GM19455 (cell line): ENCODE measurements at regions not wholly inside any gene's neighbourhood (a gene's known extent, or its start where the extent isn't known, plus 50 kb on each side); places are given as distances from the start of the nearest gene placed in this dataset.
"Not testable (repeated sequence)": the region's sequence is repeated elsewhere in the genome, so short reads cannot be mapped to it uniquely, and the experiment has no call there.

Experiments used
- ATAC-seq: cut with Tn5 transposase; IDR thresholded peaks from one replicate; pipeline ENCODE4 v1.9.1; 2021; ENCODE audit not compliant: unreplicated experiment

DNA sequence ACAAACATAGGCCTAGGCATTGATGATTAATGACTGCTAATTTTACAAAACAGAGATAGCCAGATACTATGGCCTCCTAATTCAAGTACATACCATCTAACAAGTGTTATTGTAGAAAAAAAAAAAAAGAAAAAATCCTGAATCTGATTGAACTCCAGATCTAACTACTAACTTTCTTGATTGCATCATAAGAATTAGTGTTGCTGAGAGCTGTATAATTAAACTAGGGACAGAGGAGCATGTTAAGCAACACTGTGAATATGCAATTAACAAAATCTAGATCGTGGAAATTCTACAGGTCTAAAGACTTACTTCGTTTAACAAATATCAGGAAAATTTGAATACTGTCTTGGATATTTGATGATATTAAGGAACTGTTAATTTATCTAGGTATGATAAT, 208.3 kb upstream of the ZNF608 start:
- no peak for ATAC-seq

DNA sequence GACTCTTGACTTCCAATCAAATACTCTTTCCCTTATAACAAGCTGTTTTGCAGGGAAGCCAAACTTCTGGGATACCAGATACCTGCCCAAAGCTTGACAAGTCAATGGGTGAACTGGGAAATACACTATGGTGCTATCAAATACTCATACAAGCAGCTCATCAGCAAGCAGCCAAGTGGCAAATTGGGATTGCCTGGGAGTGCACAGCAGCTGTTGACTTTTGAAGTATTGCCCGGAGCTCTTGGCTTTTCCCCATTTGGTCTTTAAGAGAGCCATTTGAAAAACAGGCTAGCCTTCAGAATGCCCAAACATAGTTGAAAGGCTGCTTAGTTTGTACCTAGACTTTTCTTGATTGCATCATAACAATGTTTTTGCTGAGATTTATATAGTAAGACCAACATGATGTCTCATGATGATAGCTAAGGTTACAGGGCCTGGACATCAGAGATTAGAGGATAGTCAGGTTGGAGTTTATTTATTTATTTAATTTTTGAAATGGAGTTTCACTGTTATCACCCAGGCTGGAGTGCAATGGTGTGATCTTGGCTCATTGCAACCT, 210.1 kb upstream of the ZNF608 start:
- no peak for ATAC-seq

DNA sequence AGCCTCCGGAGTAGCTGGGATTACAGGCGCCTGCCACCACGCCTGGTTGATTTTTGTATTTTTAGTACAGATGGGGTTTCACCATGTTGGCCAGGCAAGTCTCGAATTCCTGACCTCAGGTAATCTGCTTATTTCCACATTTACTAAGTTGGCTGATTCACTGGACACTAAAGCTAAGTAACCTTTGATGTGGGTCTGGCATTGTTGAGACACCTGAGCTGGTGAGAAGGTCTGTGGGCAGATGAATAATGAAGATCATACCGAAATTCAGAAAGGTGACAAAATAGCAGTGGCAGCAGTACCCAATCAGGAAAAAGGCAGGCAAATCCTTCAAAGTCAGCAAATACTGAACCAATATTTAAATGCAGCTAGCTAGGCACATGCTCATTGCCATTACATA, 210.6 kb upstream of the ZNF608 start:
- no peak for ATAC-seq

DNA sequence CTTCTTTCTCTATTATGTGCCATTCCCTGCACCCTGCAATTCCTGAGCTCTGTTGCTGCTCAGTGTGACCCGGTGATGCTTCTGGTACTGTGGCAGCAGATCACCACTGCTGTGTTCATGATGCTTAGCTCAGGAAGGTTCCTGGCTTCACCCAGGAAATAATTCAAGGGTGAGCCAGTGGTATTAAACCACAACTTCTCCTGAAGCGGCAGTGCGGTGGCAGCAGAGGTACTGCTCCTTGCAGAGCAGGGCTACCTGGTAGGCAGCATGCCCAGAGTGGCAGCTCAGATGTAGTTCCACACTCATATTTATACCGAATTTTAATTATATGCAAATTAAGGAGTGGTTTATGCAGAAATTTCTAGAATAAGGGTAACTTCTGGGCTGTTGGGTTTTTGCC, 213.8 kb upstream of the ZNF608 start:
- ATAC-seq: no peak

DNA sequence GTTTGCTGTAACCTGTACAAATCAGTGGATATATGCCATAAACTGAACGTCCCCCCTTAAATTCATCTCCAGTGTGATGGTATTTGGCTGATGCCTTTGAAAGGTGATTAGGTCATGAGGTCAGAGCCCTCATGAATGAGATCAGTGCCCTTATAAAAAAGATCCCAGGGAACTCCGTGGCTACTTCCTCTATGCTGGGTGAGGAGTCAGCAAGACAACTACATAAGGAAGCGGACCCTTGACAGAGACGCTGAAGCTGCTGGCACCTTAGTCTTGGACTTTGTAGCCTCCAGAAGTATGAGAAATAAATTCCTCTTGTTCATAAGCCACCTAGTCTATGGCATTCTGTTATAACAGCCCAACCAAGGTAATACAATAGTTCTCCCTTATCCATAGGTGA, 215.1 kb upstream of the ZNF608 start:
- ATAC-seq: no peak

DNA sequence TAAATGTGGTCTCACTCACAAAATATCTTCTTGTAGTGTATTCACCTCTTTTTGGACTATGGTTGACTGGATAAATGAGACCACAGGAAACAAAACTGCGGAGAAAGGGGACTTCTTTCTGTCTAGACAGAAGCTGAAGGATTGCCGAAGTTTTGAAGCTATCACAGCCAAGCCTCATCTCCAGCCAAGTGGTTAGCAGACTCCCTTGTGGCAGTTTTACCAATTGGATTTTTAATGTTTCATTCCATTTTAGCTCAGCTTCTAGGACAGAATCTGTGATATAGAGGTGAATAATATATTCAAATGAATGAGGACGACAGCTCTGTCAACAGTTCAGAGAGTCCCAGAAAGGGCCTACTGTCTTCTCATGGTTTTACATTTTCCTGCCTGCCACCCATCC, 215.7 kb upstream of the ZNF608 start:
- ATAC-seq: no peak

DNA sequence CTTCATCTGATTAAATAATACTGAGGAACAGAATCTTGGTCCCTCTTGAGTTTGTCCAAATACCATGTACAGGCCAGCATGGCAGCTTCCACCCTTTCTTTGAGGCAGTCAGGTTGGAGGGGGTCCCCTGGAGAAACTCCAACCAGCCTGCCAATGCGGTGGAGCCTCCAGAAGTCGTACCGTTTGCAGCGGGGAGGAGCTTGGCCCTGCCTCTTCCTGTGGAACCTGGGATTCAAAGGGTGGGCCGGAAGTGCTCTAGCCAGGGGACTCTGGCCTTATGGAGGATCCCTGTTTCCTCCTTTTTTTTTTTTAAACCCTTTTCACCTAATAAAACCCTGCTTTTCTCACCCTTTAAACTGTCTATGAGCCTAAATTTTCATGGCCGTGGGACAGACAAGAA, 216.3 kb upstream of the ZNF608 start:
- no peak for ATAC-seq

DNA sequence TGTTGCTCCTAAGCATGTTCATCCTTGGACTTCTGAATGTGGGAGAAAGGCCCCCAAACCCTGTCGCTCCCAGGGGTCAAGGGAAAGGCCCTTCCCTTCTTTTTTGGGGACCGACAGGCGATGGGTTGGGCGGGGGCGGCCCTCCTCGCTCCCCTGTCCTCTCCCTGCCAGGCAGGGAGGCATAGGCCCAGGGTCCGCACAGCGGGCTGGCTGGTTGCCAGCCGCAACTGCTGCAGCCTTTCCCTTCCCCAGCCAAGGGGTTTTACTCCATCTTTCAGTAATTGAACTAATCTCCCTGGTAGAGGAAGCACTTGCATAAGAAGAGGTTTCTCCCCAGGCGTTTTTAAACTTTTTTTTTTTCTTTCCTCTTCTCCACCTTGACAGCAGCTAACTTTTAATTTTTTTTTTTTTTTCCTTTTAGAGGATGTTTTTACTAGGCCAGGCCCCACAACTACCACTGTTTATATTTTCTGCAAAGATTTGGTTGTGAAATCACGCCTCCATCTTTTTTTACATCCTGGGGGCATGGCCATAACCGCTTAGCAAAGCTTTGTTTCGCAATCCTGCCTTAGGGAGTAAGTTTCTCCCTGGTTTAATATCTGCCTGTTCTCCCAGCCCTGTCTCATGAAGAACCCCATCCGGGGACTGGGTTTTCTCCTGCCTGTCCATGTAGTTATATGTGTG, 216.9 kb upstream of the ZNF608 start:
- no peak for ATAC-seq

DNA sequence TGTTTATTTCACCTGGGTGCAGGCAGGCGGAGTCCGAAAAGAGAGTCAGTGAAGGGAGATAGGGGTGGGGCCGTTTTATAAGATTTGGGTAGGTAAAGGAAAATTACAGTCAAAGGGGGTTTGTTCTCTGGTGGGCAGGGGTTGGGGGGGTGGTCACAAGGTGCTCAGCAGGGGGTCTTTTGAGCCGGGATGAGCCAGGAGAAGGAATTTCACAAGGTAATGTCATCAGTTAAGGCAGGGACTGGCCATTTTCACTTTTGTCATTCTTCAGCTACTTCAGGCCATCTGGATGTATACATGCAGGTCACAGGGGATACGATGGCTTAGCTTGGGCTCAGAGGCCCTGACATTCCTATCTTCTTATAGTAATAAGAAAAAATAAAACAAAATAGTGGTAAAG, 220.3 kb upstream of the ZNF608 start:
- ATAC-seq: not testable (repeated sequence)

DNA sequence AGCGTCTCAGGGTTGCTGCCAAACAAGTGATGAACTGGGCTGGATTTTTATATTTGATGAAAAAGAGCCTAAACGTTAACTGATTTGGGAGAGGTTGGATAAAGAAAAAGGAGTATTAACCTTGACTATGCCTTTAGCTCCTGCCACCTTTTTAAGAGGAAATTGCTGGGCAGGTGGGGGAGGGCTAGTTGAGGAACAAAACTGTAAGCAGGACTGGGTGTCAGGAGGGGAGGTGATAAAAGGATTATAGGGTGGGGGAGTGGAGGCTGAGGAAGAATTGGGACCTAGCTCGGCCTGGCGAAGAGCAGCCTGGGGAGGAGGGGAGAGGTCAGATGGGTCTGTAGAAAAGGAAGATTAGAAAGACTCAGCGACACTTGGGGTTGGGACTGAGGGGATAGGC, 223.9 kb upstream of the ZNF608 start:
- ATAC-seq: not testable (repeated sequence)

DNA sequence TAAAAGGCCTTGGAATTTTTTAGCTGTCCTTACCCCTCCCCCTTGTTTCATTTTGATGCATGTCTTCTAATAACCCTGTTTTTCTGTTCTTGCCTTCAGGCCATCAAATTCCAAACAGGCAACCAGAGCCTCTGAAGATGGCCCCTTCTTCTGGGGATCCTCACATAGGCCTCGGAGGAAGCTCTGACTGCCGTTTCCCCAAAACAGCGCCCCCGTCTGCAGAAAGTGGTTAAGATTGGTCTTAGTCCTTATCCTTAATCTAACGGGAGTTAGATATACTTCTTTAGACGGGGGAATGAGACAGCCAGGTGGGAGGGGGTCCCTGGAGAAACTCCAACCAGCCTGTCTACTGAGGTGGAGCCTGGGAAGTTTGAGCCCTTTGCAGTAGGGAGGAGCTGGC, 226.3 kb upstream of the ZNF608 start:
- no peak for ATAC-seq

DNA sequence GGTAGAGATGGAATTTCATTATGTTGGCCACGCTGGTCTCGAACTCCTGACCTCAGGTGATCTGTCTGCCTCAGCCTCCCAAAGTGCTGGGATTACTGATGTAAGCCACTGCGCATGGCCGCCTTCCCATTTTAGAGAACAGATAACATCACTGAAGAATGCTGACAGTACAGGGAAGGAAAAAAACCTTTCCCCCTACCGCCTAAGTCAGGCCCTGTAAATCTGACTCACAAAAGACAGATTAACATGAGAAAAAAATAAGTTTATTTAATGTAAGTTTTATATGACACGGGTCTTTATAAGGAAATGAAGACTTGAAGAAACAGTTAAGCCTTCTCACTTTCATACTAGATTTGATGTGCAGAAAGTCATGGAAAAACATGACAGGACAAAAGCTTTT, 227.2 kb upstream of the ZNF608 start:
- ATAC-seq: no peak

DNA sequence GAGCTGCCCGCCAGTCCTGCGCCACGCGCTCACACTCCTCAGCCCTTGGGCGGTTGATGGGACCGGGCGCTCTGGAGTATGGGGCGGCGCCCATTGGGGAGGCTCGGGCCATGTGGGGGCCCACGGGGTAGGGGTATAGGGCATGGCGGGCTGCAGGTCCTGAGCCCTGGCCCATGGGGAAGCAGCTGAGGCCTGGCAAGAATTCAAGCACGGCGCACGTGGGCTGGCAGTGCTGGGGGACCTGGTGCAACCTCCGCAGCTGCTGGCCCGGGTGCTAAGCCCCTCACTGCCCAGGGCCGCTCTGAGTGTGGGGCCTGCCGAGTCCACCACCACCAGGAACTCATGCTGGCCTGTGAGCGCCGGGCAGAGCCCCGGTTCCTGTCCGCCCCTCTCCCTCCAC, 229.6 kb upstream of the ZNF608 start:
- ATAC-seq: no peak

DNA sequence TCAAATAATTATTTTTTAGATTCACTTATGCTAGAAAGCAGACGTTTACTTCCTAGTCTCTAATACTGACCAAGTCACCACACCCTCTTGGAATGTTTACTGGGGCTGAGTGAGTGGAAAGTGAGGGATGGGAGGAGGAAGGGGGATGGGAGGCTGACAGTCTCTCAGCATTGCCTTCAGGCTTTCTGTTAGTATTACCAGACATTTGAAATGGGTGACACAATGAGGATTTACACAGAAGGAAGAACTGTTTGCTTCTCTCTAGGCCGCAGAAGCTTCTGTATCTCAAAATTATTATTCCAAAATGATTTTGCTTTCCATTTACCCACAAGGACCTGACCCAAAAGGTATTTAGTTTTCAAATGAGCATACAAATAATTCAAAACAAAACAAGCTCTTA, 232.8 kb upstream of the ZNF608 start:
- no peak for ATAC-seq

DNA sequence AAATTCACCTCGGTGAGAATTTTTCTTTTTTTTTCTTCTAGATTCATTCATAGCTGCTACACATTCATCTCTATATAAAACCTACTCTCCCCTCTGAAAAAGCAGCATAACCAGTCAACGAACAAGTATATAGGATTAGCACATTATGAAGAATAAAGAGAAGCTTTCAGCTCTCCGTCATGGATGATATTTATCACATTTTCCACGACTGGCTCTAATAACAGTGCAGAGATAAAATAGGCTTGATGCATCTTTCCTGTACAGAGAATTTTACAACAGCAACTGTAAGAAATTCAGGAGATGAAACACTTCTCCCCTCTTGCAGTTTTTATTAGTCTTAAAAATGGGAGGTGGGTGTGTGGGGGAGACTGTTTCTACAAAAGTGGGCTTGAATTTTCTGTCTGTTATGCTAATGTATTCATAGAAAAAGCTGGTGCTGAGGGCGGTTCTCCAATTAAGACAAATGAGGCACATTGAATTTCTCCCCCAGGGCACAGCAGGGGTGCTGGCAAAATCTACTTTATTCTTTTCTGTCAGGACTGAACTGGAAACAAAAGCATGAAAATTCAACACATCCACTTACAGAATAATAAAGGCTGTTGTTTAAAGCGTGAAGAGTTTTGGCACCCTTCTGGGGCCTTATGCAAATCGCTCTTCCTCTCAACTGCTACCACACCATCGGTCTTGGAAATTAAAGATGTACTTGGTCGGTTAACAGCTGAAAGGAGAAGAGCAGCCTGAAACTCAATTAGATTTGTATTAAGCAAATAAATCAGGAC, 233.9 kb upstream of the ZNF608 start:
- peak; percentile 91 for ATAC-seq

DNA sequence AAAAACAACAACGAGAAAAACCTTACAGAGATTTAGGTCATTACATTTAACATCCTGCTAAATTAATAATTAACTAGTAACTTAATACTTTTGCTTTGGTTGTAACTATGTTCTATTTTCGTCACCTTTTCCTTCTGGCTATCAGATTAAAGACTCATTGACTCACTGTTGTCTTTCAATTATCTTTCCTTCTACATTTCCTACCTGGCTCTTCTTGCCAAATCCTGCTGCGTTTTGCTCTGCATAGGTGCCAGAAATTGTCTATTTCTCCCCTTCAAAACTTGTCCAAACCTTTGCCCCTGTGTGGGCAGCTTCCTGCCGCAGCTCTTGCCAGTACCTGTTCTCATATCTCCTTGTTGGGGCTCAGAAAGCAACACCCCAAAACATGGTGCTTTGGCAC, 235.5 kb upstream of the ZNF608 start:
- no peak for ATAC-seq

DNA sequence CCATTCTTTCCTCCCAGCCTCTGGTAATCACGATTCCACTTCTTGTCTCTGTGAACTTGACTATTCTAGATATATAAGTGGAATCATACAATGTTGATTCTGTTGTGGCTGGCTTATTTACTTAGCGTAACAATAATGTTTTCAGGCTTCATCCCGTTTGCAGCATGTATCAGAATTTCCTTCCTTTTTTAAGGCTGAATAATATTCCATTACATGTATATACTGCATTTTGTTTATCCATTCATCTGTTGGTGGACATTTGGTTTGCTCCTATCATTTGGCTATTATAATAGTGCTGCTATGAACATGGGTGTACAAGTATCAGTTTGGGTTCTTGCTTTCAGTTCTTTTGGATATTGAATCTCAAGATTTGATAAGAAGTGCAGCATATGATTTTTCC, 239.7 kb upstream of the ZNF608 start:
- ATAC-seq: no peak

DNA sequence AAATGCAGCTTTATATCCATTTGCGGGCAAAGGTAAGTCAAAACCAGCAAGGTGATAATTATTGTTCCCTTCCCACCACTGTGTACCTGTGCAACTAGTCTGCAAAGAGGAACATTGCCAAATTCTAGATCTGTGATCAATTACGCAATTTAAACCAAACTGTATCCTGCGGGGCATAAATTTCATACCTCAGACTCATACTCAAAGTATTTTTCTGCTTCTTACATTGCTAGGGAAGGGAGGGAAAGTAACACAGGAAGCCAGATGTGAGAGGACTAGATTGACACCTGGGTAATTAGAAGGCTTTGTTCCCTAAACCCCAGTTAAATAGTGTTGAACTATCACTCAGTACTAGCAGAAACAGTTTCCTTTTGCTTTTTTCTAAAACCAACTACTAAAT, 240.2 kb upstream of the ZNF608 start:
- ATAC-seq: no peak

DNA sequence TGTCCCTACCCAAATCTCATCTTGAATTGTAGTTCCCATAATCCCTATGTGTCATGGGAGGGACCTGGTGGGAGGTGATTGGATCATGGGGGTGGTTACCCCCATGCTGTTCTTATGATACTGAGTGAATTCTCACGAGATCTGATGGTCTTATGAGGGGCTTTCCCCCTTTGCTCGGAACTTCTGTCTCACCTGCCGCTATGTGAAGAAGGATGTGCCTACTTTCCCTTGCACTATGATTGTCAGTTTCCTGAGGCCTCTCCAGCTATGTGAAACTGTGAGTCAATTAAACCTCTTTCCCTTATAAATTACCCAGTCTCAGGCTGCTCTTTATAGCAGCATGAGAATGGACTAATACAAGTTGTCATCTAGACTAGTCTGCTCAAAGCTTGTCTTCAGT, 241.3 kb upstream of the ZNF608 start:
- not testable (repeated sequence) for ATAC-seq

DNA sequence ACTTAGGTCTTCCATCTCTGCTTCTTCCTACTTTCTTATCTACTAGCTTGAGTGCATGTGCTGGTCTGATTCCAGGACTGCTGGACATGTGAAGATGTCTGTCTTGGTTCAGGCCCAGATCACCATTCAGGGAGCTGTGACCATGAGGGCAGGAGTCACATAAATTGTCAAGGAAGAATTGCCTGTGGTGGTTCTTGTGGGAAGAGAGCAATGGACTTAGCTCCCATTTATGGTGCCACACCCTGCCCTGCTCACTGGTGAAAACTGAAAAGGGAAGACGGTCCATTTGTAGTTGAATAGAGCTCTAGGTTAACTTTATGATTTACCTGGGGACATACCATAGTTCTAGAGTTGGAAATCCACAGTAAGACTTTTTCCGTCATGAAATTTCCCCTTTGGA, 244.3 kb upstream of the ZNF608 start:
- no peak for ATAC-seq

DNA sequence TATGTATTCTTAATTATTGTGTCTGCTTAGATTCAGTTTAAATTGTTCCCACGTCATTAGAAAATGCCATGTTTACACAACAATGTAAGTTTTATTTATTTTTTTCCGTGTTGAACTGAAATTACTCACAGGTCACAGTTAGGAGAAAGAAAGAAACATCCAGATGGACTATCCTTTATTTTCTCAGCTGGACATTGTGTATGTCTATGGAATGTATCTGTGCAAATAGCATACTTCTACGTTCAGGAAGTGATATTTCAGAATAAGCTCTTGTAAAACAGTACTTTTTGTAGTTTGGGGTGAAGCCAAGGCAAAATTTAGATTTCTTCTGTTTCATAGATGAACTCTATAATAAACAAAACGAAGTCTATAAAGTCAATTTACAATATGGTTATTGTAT, 249.0 kb upstream of the ZNF608 start:
- ATAC-seq: no peak

DNA sequence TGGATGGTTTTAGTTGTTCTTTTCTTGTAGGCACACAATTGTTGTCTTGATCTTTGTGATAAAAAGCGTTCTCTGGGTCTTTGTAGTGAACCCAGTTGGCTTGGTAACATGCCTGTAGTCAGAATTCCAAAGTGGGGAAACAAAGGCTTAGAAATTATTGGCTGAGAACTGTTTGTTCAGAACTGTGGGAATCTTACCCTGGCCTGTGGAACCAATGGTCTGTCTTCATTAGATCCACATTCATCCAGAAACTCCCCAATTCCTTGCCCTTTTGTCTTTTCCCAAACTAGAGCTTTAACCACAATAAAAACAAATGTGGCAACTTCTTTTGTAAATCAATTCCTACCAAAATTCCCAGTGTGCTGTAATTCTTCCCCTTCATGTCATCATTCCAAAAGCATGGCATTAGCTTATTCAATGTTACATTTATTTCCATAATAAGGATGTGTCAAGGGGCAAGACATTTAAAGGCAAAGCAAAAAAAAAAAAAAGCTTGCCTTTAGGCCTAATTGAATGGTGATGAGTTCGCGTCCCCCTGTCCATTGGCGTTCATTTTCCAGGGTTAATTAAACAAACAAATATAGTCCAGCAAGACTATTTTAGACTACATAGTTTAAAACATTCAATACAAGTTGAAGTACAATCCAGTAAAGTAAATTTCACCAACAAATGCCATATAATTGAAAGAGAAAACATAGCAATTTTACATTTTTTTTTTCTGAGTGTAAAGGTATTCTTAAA, 249.8 kb upstream of the ZNF608 start:
- no peak for ATAC-seq
